ENCODE measurements at regions not wholly inside any gene's neighbourhood (a gene's known extent, or its start where the extent isn't known, plus 50 kb on each side); places are given as distances from the start of the nearest gene placed in this dataset.

DNA sequence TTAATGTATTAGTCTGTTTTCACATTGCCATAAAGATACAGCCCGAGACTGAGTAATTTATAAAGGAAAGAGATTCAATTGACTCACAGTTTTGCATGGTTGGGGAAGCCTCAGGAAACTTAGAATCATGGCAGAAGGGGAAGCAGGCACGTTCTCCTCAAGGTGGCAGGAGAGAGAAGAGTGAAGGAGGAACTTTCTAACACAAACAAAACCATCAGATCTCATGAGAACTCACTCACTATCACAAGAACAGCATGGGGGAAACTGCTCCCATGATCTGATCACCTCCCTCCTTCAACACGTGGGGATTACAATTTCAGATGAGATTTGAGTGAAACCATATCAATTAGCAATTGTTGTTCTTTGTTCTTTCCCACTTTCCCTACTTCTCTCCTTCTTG lies 689.0 kb upstream of the SLITRK1 start:
- TF ChIP-seq EZH2 (IDR thresholded peaks at IDR 0.05; ENCODE audit: borderline replicate concordance): no peak
- no peak for TF ChIP-seq EZH2phosphoT487 (IDR thresholded peaks at IDR 0.05; ENCODE audit: low read depth, severe bottlenecking, unreplicated experiment)
- TF ChIP-seq, protein P1, sequence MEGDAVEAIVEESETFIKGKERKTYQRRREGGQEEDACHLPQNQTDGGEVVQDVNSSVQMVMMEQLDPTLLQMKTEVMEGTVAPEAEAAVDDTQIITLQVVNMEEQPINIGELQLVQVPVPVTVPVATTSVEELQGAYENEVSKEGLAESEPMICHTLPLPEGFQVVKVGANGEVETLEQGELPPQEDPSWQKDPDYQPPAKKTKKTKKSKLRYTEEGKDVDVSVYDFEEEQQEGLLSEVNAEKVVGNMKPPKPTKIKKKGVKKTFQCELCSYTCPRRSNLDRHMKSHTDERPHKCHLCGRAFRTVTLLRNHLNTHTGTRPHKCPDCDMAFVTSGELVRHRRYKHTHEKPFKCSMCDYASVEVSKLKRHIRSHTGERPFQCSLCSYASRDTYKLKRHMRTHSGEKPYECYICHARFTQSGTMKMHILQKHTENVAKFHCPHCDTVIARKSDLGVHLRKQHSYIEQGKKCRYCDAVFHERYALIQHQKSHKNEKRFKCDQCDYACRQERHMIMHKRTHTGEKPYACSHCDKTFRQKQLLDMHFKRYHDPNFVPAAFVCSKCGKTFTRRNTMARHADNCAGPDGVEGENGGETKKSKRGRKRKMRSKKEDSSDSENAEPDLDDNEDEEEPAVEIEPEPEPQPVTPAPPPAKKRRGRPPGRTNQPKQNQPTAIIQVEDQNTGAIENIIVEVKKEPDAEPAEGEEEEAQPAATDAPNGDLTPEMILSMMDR (IDR thresholded peaks at IDR 0.05; ENCODE audit: poor library complexity): no peak
- H3K4me1 ChIP-seq (ENCODE audit: insufficient read depth): no peaks in the 10 kb centered on the region
- H2AFZ ChIP-seq: no peak overlapping the region
- no peaks in the 10 kb centered on the region for H3K79me2 ChIP-seq
- no peak for DNase-seq (ENCODE audit: low spot score)
- H3K4me3 ChIP-seq: no peak overlapping the region
- H4K20me1 ChIP-seq (ENCODE audit: insufficient read depth, poor library complexity, severe bottlenecking): no peaks in the 10 kb centered on the region
- no peak overlapping the region for H3K4me2 ChIP-seq
- no peaks in the 10 kb centered on the region for H3K27me3 ChIP-seq
- no peak overlapping the region for H3K27ac ChIP-seq
- WGBS (ENCODE audit: low lambda C conversion rate, missing lambda C conversion rate): 30% methylated on average over 3 of the region's 3 CpGs
- H3K36me3 ChIP-seq (replicated peaks; ENCODE audit: insufficient read depth, low read depth): no peaks in the 10 kb centered on the region
- no peaks in the 10 kb centered on the region for H3K9me3 ChIP-seq (ENCODE audit: low read depth)
- no peaks in the 10 kb centered on the region for H3K9me2 ChIP-seq (replicated peaks; ENCODE audit: insufficient read depth)

DNA sequence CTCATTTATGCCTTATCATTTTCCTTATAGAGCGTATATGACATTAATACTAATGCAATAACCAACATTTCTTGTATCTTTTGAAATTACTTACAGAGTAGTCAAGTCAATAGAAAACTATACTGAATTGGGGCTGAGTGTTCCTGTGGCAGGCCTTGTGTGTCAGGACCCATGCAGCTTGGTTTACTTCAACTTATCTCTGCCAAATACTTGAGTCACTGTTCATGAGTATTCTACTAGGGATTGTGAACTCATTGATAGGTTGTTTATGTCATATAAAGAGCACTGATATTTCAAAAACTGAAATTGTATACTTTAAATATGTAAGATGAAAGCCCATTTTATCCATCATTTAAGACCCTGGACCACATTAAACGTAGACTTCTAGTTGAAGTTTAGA lies 688.6 kb upstream of the SLITRK1 start:
- H3K27ac ChIP-seq: no peak overlapping the region
- 89% methylated on average over 2 of the region's 2 CpGs for WGBS (ENCODE audit: low lambda C conversion rate, missing lambda C conversion rate)
- no peak overlapping the region for H2AFZ ChIP-seq
- H3K36me3 ChIP-seq (replicated peaks; ENCODE audit: insufficient read depth, low read depth): no peaks in the 10 kb centered on the region
- H3K4me3 ChIP-seq: no peak overlapping the region
- no peaks in the 10 kb centered on the region for H4K20me1 ChIP-seq (ENCODE audit: insufficient read depth, poor library complexity, severe bottlenecking)
- no peaks in the 10 kb centered on the region for H3K9me3 ChIP-seq (ENCODE audit: low read depth)
- H3K27me3 ChIP-seq: no peaks in the 10 kb centered on the region
- no peak overlapping the region for H3K4me2 ChIP-seq
- no peaks in the 10 kb centered on the region for H3K79me2 ChIP-seq
- no peaks in the 10 kb centered on the region for H3K4me1 ChIP-seq (ENCODE audit: insufficient read depth)
- no peaks in the 10 kb centered on the region for H3K9me2 ChIP-seq (replicated peaks; ENCODE audit: insufficient read depth)
- TF ChIP-seq EZH2 (IDR thresholded peaks at IDR 0.05; ENCODE audit: borderline replicate concordance) (no peak), EZH2phosphoT487 (IDR thresholded peaks at IDR 0.05; ENCODE audit: low read depth, severe bottlenecking, unreplicated experiment) (no peak)
- TF ChIP-seq, protein P1 (IDR thresholded peaks at IDR 0.05; ENCODE audit: poor library complexity): no peak
- no peak for DNase-seq (ENCODE audit: low spot score)

DNA sequence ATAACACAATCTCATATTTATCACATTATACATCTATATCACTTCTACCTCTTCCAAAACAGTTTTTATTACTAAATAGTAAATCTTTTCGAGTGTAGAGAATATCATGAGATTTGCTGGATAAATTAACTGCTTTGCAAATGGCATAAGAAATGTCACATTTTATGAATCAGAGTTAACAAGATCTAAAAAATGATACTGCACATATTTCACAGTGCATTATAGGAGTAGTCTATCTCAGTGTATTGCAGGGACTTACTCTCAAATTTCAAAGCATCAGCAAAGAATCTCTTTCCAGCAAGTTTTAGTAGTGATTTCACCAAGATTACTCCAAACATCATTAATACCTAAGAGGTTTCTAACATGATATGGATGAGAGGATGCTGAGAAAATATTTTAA lies 687.1 kb upstream of the SLITRK1 start:
- TF ChIP-seq EZH2phosphoT487 (IDR thresholded peaks at IDR 0.05; ENCODE audit: low read depth, severe bottlenecking, unreplicated experiment): no peak
- TF ChIP-seq, protein P1 (IDR thresholded peaks at IDR 0.05; ENCODE audit: poor library complexity): no peak
- Histone ChIP-seq H3K9me3 (ENCODE audit: low read depth) (no peaks in the 10 kb centered on the region), H3K4me1 (ENCODE audit: insufficient read depth) (no peaks in the 10 kb centered on the region), H3K4me2 (no peak overlapping the region), H3K4me3 (no peak overlapping the region), H2AFZ (no peak overlapping the region), H4K20me1 (ENCODE audit: insufficient read depth, poor library complexity, severe bottlenecking) (no peaks in the 10 kb centered on the region), H3K36me3 (replicated peaks; ENCODE audit: insufficient read depth, low read depth) (no peaks in the 10 kb centered on the region), H3K27me3 (no peaks in the 10 kb centered on the region), H3K79me2 (no peaks in the 10 kb centered on the region), H3K9me2 (replicated peaks; ENCODE audit: insufficient read depth) (no peaks in the 10 kb centered on the region), H3K27ac (no peak overlapping the region)
- 65% methylated on average over 1 of the region's 1 CpG for WGBS (ENCODE audit: low lambda C conversion rate, missing lambda C conversion rate)
- DNase-seq (ENCODE audit: low spot score): no peak

DNA sequence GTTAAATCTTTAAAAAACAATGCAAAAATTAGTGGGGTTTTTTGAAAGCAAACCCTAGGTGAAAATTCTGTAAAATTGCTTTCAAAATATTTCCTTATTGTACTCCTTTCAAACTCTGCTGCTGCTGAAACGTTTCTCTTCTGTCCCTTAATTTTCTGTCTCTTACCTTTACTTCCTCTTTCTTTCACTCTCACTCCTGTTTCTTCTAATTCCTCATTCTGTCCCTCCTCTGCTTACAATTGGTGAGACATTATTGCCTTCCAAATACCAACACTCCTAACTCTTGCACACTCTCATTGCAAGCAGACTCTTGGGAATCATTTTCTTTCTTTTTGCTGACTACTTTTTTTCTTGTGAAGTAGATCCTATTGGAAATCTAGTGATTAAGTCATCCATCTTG lies 685.6 kb upstream of the SLITRK1 start:
- no peak overlapping the region for H3K4me3 ChIP-seq
- H3K9me3 ChIP-seq (ENCODE audit: low read depth): no peaks in the 10 kb centered on the region
- H3K4me1 ChIP-seq (ENCODE audit: insufficient read depth): no peaks in the 10 kb centered on the region
- no peak overlapping the region for H2AFZ ChIP-seq
- H3K79me2 ChIP-seq: no peaks in the 10 kb centered on the region
- 60% methylated on average over 1 of the region's 1 CpG for WGBS (ENCODE audit: low lambda C conversion rate, missing lambda C conversion rate)
- no peak overlapping the region for H3K4me2 ChIP-seq
- no peak overlapping the region for H3K27ac ChIP-seq
- H3K36me3 ChIP-seq (replicated peaks; ENCODE audit: insufficient read depth, low read depth): no peaks in the 10 kb centered on the region
- TF ChIP-seq, protein P1 (IDR thresholded peaks at IDR 0.05; ENCODE audit: poor library complexity): no peak
- TF ChIP-seq EZH2 (IDR thresholded peaks at IDR 0.05; ENCODE audit: borderline replicate concordance): no peak
- no peaks in the 10 kb centered on the region for H3K27me3 ChIP-seq
- no peak for DNase-seq (ENCODE audit: low spot score)
- H3K9me2 ChIP-seq (replicated peaks; ENCODE audit: insufficient read depth): no peaks in the 10 kb centered on the region
- no peaks in the 10 kb centered on the region for H4K20me1 ChIP-seq (ENCODE audit: insufficient read depth, poor library complexity, severe bottlenecking)
